ENCODE measurements at regions not wholly inside any gene's neighbourhood (a gene's known extent, or its start where the extent isn't known, plus 50 kb on each side); places are given as distances from the start of the nearest gene placed in this dataset.

DNA sequence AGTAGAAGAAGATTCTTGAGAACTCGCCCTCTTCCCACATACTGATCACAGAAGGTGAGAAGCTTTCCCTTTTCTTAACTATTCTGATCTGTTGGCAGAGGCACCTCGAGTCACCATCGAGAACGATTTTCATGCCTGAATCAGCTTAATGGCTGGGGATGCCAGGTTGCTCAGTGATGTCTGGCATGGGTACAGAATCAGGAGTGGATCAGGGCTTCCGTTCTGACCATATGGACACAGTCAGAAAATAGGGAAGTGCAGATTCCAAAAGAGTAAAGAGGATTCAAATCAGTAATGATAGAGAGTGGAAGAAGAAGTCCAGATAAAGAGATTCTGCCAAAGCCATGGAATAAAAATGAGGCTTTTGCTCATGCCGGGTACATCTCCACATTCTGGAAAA lies 52.0 kb upstream of the GRB10 start:
- H3K79me2 ChIP-seq (ENCODE audit: insufficient read depth, low read length): no peaks in the 10 kb centered on the region
- no peaks in the 10 kb centered on the region for H3K9me3 ChIP-seq (ENCODE audit: insufficient read depth, low read depth, low read length)
- no peaks in the 10 kb centered on the region for H4K20me1 ChIP-seq (ENCODE audit: insufficient read depth, low read length, poor library complexity, severe bottlenecking)
- H3F3A ChIP-seq (ENCODE audit: low read depth): no peaks in the 10 kb centered on the region
- no peaks in the 10 kb centered on the region for H3K27me3 ChIP-seq (ENCODE audit: insufficient read depth, low read length, poor library complexity, severe bottlenecking)
- H3K9ac ChIP-seq (ENCODE audit: low read depth, low read length, poor library complexity, severe bottlenecking): no peak overlapping the region
- no peak overlapping the region for H3K4me2 ChIP-seq (ENCODE audit: low read depth, low read length, poor library complexity, severe bottlenecking)
- no peak overlapping the region for H2AFZ ChIP-seq (ENCODE audit: low read length)
- TF ChIP-seq EZH2phosphoT487 (IDR thresholded peaks at IDR 0.05; ENCODE audit: borderline replicate concordance) (no peak), CTCF (conservative IDR thresholded peaks at IDR 0.05; ENCODE audit: low read length) (no peak)
- no peaks in the 10 kb centered on the region for H3K9me2 ChIP-seq (replicated peaks; ENCODE audit: low read depth, low read length)
- peaks cover 10% of the 10 kb centered on the region for H3K4me1 ChIP-seq (ENCODE audit: insufficient read depth, low read length, poor library complexity, severe bottlenecking)
- H3K4me3 ChIP-seq (ENCODE audit: low read length, poor library complexity, severe bottlenecking): no peak overlapping the region
- H3K36me3 ChIP-seq (ENCODE audit: insufficient read depth, low read length): no peaks in the 10 kb centered on the region

GRCh38 chr7:50834031-50834535 lies 51.4 kb upstream of the GRB10 start:
- H3K9me2 ChIP-seq (replicated peaks; ENCODE audit: low read depth, low read length): no peaks in the 10 kb centered on the region
- no peaks in the 10 kb centered on the region for H3F3A ChIP-seq (ENCODE audit: low read depth)
- no peaks in the 10 kb centered on the region for H4K20me1 ChIP-seq (ENCODE audit: insufficient read depth, low read length, poor library complexity, severe bottlenecking)
- no peaks in the 10 kb centered on the region for H3K27me3 ChIP-seq (ENCODE audit: insufficient read depth, low read length, poor library complexity, severe bottlenecking)
- no peaks in the 10 kb centered on the region for H3K9me3 ChIP-seq (ENCODE audit: insufficient read depth, low read depth, low read length)
- H3K4me1 ChIP-seq (ENCODE audit: insufficient read depth, low read length, poor library complexity, severe bottlenecking): peaks cover 10% of the 10 kb centered on the region
- no peak overlapping the region for H2AFZ ChIP-seq (ENCODE audit: low read length)
- H3K4me2 ChIP-seq (ENCODE audit: low read depth, low read length, poor library complexity, severe bottlenecking): no peak overlapping the region
- H3K9ac ChIP-seq (ENCODE audit: low read depth, low read length, poor library complexity, severe bottlenecking): no peak overlapping the region
- H3K4me3 ChIP-seq (ENCODE audit: low read length, poor library complexity, severe bottlenecking): no peak overlapping the region
- no peaks in the 10 kb centered on the region for H3K36me3 ChIP-seq (ENCODE audit: insufficient read depth, low read length)
- no peaks in the 10 kb centered on the region for H3K79me2 ChIP-seq (ENCODE audit: insufficient read depth, low read length)
- TF ChIP-seq EZH2phosphoT487 (IDR thresholded peaks at IDR 0.05; ENCODE audit: borderline replicate concordance) (no peak), CTCF (conservative IDR thresholded peaks at IDR 0.05; ENCODE audit: low read length) (no peak)

- H3K4me3 ChIP-seq (ENCODE audit: low read length, poor library complexity, severe bottlenecking): no peak overlapping the region
- no peaks in the 10 kb centered on the region for H3K36me3 ChIP-seq (ENCODE audit: insufficient read depth, low read length)
- peak overlapping the region; percentile 16 for H3K4me2 ChIP-seq (ENCODE audit: low read depth, low read length, poor library complexity, severe bottlenecking)
- H3K4me1 ChIP-seq (ENCODE audit: insufficient read depth, low read length, poor library complexity, severe bottlenecking): peaks cover 10% of the 10 kb centered on the region
- no peaks in the 10 kb centered on the region for H4K20me1 ChIP-seq (ENCODE audit: insufficient read depth, low read length, poor library complexity, severe bottlenecking)
- no peaks in the 10 kb centered on the region for H3F3A ChIP-seq (ENCODE audit: low read depth)
- no peaks in the 10 kb centered on the region for H3K79me2 ChIP-seq (ENCODE audit: insufficient read depth, low read length)
- TF ChIP-seq EZH2phosphoT487 (IDR thresholded peaks at IDR 0.05; ENCODE audit: borderline replicate concordance) (no peak), CTCF (conservative IDR thresholded peaks at IDR 0.05; ENCODE audit: low read length) (no peak)
- no peaks in the 10 kb centered on the region for H3K9me3 ChIP-seq (ENCODE audit: insufficient read depth, low read depth, low read length)
- no peaks in the 10 kb centered on the region for H3K9me2 ChIP-seq (replicated peaks; ENCODE audit: low read depth, low read length)
- no peaks in the 10 kb centered on the region for H3K27me3 ChIP-seq (ENCODE audit: insufficient read depth, low read length, poor library complexity, severe bottlenecking)
- no peak overlapping the region for H3K9ac ChIP-seq (ENCODE audit: low read depth, low read length, poor library complexity, severe bottlenecking)
- no peak overlapping the region for H2AFZ ChIP-seq (ENCODE audit: low read length)
Observed at GRCh38 chr7:50832744-50833143, 50.0 kb upstream of the GRB10 start.

Measured in Loucy (cell line).